Activated T-cell treated with anti-CD3 and anti-CD28 coated beads for 48 hours (primary cell): ENCODE measurements at regions not wholly inside any gene's neighbourhood (a gene's known extent, or its start where the extent isn't known, plus 50 kb on each side); places are given as distances from the start of the nearest gene placed in this dataset.
"Not testable (repeated sequence)": the region's sequence is repeated elsewhere in the genome, so short reads cannot be mapped to it uniquely, and the experiment has no call there.

Source experiments
- DNase-seq: peaks from one replicate; pipeline ENCODE4 v3.0.0-alpha.2; 2020; ENCODE audit warnings: low read depth

- not testable (repeated sequence) for DNase-seq
These were observed 342.2 kb downstream of the CEP170 start for GRCh38 chr1:242912855-242913254.

GRCh38 chr1:242900558-242900957, 354.5 kb downstream of the CEP170 start:
- not testable (repeated sequence) for DNase-seq

- DNase-seq: no peak
These were observed 364.8 kb downstream of the CEP170 start for GRCh38 chr1:242890192-242890741.

DNA sequence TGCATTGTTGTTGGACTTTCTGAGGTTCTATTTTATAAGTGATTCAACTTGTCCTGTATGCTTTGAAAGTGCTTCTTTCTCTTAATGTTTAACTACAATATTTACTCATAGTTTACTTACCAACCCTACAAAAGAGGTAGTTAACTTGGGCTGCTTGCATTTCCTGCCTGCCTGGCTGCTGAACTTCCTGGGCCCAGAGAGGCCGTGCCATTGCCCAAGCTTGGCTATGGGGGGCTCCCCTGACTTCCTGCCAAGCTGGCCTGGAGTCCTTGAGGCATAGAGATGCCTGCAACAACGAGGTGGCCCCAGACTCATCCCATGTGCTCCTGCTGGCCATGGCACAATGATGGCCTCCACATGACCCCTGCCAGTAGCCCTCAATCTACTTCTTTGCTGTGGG, 361.6 kb upstream of the PLD5 start:
- no peak for DNase-seq

- DNase-seq: not testable (repeated sequence)
These were observed 355.5 kb upstream of the PLD5 start for GRCh38 chr1:242880022-242880421.

DNA sequence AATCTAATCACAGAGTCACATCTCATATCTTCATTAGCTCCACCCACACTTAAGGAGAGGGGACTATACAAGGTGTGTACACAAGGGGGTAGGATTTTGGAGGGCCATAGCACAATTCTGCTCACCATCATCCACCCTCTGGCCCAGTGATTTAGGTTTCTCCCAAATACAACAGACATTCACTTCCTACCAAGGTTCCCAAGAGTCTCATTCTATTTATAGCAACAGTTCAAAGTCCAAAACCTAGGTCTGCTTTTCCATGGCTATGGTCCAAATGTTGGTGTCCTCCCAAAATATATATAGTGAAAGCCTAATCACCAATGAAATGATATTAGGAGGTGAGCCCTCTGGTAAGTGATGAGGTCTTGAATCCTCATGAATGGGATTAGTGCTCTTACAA, 353.2 kb upstream of the PLD5 start:
- no peak for DNase-seq

GRCh38 chr1:242877229-242877628, 352.7 kb upstream of the PLD5 start:
- no peak for DNase-seq

DNA sequence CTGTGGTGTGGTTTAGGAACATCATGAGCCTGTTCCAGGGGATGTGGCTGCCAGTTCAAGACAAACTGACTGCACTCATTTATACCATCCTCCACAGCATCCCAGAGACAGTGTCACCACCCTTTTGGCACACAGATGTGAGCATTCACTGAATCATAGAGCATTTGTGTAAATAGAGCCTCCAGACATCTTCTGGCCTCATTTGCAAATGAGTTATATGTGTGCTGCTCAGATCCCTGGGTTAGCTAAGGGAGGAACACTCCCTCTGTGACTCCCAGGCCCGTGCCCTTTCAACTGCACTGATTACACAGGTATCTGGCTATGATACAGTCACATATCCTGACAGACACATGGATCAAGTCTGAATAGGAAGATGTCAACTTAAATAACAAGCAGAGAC, 351.5 kb upstream of the PLD5 start:
- no peak for DNase-seq

DNA sequence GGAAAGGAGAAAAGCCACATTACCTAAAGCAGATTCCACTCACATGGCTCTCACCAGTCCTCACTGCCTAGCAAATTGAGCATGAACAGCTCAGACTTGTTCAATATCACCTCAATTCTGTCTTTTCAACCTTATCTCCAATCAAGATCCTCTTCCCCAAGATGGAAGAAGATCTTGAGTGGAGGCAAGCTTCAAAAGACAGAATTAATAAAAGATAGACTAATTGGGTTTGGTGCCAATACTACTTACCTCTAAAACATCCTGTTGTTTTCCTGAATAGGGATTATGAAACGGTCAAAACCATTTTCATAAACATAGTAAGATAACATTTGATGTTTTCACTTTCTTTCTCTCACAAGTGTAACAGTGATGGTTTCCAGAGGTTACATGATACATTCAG, 349.2 kb upstream of the PLD5 start:
- DNase-seq: no peak

GRCh38 chr1:242872521-242872920, 348.0 kb upstream of the PLD5 start:
- DNase-seq: no peak

DNA sequence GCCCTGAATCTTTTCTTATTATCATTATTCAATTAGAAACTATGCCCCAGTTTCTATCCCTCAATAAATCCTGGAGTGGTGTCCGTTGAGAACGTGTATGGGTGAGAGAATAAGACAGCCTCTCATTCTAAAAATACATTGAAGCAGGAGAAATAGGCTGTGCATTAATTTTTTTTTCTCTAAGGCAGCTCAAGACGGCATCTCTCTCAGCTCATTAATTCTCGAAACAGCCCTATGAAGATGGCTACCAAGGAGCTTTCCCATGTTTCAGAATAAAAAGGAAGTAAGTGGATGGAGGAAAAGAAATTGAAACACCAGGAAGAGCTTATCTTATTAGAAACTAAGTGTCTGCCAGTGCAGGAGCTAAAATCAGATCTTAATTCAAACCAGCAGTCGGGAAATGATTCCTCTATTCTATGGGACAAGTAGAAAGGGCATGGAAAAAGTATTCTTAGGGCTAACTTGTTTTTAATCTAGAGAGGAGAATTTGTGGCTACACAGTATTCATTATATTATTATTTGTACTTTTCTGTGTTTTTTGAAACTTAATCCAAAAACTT, 347.1 kb upstream of the PLD5 start:
- DNase-seq: no peak

DNA sequence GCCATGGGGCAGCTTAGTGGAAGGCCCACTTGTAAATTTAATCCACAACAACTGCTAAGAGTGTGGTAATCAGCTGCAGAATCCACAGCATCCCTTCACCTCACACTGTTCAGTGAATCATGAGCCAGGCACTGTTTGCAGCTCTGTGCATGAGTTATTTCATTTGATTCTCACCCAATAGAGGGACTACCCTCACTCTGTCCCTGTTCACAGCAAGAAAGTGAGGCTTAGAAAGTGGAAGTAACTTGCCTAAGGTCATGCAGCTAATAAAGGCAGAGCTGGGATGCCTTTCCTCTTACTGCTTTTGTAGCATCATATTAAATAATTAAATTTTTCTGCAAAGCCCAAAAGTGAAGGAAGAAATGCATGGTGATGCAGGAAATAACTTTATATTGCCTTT, 346.5 kb upstream of the PLD5 start:
- no peak for DNase-seq

- DNase-seq: no peak
These were observed 331.8 kb upstream of the PLD5 start for GRCh38 chr1:242856289-242856688.

GRCh38 chr1:242854466-242854865, 330.0 kb upstream of the PLD5 start:
- DNase-seq: no peak

DNA sequence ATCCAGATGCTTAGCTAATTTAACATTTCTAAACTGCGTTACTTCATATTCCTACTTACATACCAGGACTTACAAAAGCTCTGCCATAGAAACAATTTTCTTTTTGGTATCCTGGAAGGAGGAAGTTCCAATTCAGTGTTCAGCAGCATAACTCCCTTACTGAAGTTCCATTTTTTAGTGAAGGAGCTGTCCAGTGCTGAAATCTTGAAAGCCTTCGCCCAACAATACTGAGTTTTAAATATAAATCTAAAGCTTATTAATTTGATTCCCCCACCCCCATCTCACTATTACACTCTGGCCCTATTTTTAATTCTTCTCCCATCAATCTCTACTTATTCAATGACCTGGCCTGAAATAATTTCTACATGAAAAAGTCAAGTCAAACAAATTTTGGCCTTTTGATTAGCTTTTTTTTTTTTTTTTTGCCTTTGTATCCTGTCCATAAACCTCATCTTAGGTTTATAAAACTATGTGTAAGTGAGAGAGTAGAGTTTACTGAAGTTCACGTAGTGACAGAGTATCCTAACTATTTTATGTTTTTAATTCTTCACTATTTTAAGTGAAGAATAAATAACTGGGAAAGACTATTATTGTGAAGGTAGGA, 323.0 kb upstream of the PLD5 start:
- DNase-seq: no peak

DNA sequence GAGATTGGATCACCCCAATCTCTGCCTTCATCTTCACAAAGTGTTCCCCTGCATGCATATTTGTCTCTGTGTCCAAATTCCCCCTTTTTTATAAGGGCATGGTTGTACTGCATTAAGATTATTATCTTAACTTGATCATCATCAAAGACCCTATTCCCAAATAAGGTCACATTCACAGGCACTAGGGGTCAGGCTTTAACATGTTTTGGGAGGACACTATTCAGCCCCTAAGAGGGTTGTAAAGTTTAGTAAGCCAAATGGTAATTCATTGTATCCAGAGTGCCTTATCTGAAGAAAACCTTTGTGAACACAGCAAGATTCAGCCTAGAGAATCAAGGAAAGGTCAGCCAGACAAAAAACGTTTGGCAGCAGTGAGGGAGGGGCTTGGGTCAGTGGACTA, 317.6 kb upstream of the PLD5 start:
- DNase-seq: no peak

DNA sequence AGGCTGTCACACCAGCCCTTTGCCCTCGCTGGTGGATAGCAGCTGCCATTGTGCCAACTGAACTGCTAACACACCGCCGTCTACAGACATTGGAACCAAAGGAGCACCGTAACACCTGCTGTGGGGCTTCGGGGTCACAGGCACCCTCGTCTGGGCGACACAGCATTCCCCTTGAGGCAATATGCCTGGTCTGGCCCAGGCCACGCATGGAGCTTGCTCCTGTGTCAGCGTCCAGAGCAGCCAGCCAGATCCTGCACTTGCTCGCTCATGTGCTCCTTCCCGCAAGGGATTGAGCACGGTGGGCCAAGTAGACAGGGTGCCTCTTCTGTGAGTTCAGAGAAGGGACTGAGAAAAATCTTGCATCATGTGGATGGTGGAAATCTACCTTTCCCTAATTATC, 314.6 kb upstream of the PLD5 start:
- DNase-seq: no peak

GRCh38 chr1:242836423-242836822, 311.9 kb upstream of the PLD5 start:
- no peak for DNase-seq

GRCh38 chr1:242828828-242829227, 304.3 kb upstream of the PLD5 start:
- no peak for DNase-seq

- no peak for DNase-seq
These were observed 303.7 kb upstream of the PLD5 start for GRCh38 chr1:242828199-242828598.

GRCh38 chr1:242827538-242827937, 303.0 kb upstream of the PLD5 start:
- DNase-seq: no peak

DNA sequence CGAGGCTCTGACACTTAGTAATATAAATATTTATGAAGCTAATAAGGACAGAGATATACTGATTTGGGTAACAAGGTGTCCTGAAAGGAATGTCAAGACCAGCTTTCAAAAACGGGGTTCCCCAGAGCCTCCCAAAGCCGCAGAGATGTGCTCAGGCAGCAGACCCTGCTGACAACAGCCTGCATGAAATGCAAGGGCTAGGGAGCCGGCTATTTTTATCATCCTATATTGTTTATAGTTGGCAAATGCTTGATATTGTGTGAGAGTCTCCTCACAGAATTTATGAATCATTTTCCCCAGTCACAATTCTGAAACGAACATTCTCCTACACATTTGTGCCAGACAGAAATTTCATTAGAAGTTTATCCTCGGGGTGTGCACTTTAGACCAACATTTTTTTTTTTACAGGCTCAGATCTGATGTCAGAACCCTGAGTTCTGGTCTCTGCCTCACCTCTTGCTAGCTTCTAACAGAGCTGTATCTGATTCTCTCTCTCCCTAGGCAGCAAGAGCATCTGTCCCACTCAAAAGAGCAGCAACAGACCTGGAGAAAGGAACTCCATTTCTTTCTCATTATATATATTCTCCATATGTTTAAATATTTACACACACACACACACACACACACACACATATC, 302.3 kb upstream of the PLD5 start:
- DNase-seq: no peak

DNA sequence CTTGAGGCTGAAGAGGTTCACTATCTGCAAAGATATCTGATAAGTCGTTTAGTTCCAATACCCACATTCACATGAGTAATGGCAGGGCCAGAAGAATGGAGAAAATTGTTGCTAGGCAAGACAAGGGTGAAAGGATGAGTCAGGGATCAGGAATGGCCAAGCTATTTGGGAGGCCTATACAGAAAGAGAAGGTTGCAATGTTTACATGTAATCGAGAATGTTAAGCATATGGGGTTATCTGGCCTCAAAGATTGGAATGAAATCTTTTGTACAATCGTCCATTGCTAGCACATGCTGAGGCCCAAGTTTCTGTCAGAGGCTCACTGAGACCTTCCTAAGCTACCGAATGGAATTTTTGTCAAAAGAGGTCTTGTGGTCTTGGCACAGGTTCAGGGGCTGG, 299.9 kb upstream of the PLD5 start:
- DNase-seq: no peak
